HG02798 (cell line): ENCODE measurements at regions not wholly inside any gene's neighbourhood (a gene's known extent, or its start where the extent isn't known, plus 50 kb on each side); places are given as distances from the start of the nearest gene placed in this dataset.
"Not testable (repeated sequence)": the region's sequence is repeated elsewhere in the genome, so short reads cannot be mapped to it uniquely, and the experiment has no call there.

ENCODE experiments used
- ATAC-seq: cut with Tn5 transposase; IDR thresholded peaks from one replicate; pipeline ENCODE4 v1.9.1; 2021; ENCODE audit warnings: mild to moderate bottlenecking; ENCODE audit not compliant: unreplicated experiment, poor library complexity

- ATAC-seq, result not testable (repeated sequence)
Measured at GRCh38 chr21:5013455-5014304, 5507.7 kb upstream of the TPTE start.

- ATAC-seq, result not testable (repeated sequence)
Measured at GRCh38 chr21:5015187-5015586, 5506.2 kb upstream of the TPTE start.

- peak; percentile 55 for ATAC-seq
Measured at GRCh38 chr21:5019120-5019519, 5502.3 kb upstream of the TPTE start.

GRCh38 chr21:5021815-5022214, 5499.6 kb upstream of the TPTE start:
- ATAC-seq, result peak; percentile 38

- peak; percentile 45 for ATAC-seq
Measured at GRCh38 chr21:5022254-5022653, 5499.1 kb upstream of the TPTE start.

- not testable (repeated sequence) for ATAC-seq
Measured at GRCh38 chr21:5022748-5023147, 5498.6 kb upstream of the TPTE start.

GRCh38 chr21:5035147-5035546, 5486.2 kb upstream of the TPTE start:
- ATAC-seq, result not testable (repeated sequence)

GRCh38 chr21:5035587-5035986, 5485.8 kb upstream of the TPTE start:
- ATAC-seq, result not testable (repeated sequence)

- not testable (repeated sequence) for ATAC-seq
Measured at GRCh38 chr21:5037606-5038331, 5483.6 kb upstream of the TPTE start.

- ATAC-seq, result not testable (repeated sequence)
Measured at GRCh38 chr21:5039926-5040325, 5481.5 kb upstream of the TPTE start.

- ATAC-seq, result not testable (repeated sequence)
Measured at GRCh38 chr21:5042583-5042982, 5478.8 kb upstream of the TPTE start.

- not testable (repeated sequence) for ATAC-seq
Measured at GRCh38 chr21:5044812-5045211, 5476.6 kb upstream of the TPTE start.

- ATAC-seq, result not testable (repeated sequence)
Measured at GRCh38 chr21:5051303-5052018, 5469.9 kb upstream of the TPTE start.

- not testable (repeated sequence) for ATAC-seq
Measured at GRCh38 chr21:5055027-5055754, 5466.2 kb upstream of the TPTE start.

- peak; percentile 60 for ATAC-seq
Measured at GRCh38 chr21:5055996-5056962, 5465.1 kb upstream of the TPTE start.

GRCh38 chr21:5057077-5057476, 5464.3 kb upstream of the TPTE start:
- not testable (repeated sequence) for ATAC-seq

- not testable (repeated sequence) for ATAC-seq
Measured at GRCh38 chr21:5060364-5061083, 5460.9 kb upstream of the TPTE start.

- ATAC-seq, result not testable (repeated sequence)
Measured at GRCh38 chr21:5064581-5065142, 5456.7 kb upstream of the TPTE start.
